K562 (cell line): ENCODE measurements at regions not wholly inside any gene's neighbourhood (a gene's known extent, or its start where the extent isn't known, plus 50 kb on each side); places are given as distances from the start of the nearest gene placed in this dataset.

Experiments used
- ATAC-seq: fragments of 200-7000 bp; cut with Tn5 transposase; 3 replicates; pipeline ENCODE4 v1.9.1; 2020; ENCODE audit warnings: moderate library complexity
- BruUV-seq: library from RNA; stranded (reverse); fragments of 400-500 nt; replicated peaks from 2 replicates; lab custom pipeline; 2021; lab: Mats Ljungman, UMichigan
- CTCF ChIA-PET: fragments of 300-600 bp; formaldehyde crosslinking; extraction: SDS; loops from one replicate; lab custom pipeline; 2021; ENCODE audit warnings: low intra/inter-chr PET ratio; lab: Yijun Ruan, JAX
- POLR2A ChIA-PET: fragments of 300-600, 350-650 bp; sonication (Branson Sonifier 250); formaldehyde crosslinking; extraction: SDS; loops from one replicate; lab custom pipeline; 2021; ENCODE audit warnings: antibody characterized with exemption, inconsistent platforms; lab: Yijun Ruan, JAX
- DNase-seq, 4 experiments: peaks; one replicate each; pipeline versions ENCODE4 v3.0.0 to v3.0.0-alpha.2; 2011 to 2018; ENCODE audit warnings: low spot score in 3 of 4, mixed read lengths in 3 of 4; ENCODE audit errors: extremely low read depth in 1 of 4
- FAIRE-seq: peaks from 2 replicates; lab custom pipeline; 2011; peaks lifted over from hg19 to GRCh38; lab: Jason Lieb, UNC
- H2AFZ ChIP-seq: 2 replicates; pipeline ENCODE4 v1.6.0; 2011; ENCODE audit warnings: low read depth, low read length, control low read depth, inconsistent platforms
- H3K27ac ChIP-seq: fragments of 200-600 bp; 3 replicates; pipeline ENCODE4 v1.8.0; 2011; ENCODE audit warnings: low read depth, mild to moderate bottlenecking, control low read depth, inconsistent platforms, low read length, moderate library complexity, mixed read lengths; ENCODE audit errors: extremely low read depth
- H3K27me3 ChIP-seq, 2 experiments: fragments of 300-600 bp in 1 of 2; 2 replicates in 1 of 2; 3 replicates in 1 of 2; pipeline versions ENCODE4 v1.6.0 to v1.8.0; 2011; ENCODE audit warnings: inconsistent platforms in 2 of 2, low read length in 2 of 2, mild to moderate bottlenecking in 1 of 2, mixed read lengths in 1 of 2, moderate library complexity in 1 of 2; ENCODE audit not compliant: control insufficient read depth in 2 of 2, insufficient read depth in 2 of 2
- H3K36me3 ChIP-seq: fragments of 300-600 bp; 3 replicates; pipeline ENCODE4 v1.8.0; 2011; ENCODE audit warnings: mild to moderate bottlenecking, low read length, inconsistent platforms; ENCODE audit not compliant: control insufficient read depth, insufficient read depth
- H3K4me1 ChIP-seq, 2 experiments: fragments of 200-600 bp in 1 of 2; replicated peaks in 1 of 2; 2 replicates in 1 of 2; 3 replicates in 1 of 2; pipeline versions ENCODE4 v1.5.1 to v1.8.0; 2011; ENCODE audit warnings: inconsistent platforms in 2 of 2, low read length in 2 of 2, mild to moderate bottlenecking in 1 of 2, mixed read lengths in 1 of 2, moderate library complexity in 1 of 2; ENCODE audit not compliant: control insufficient read depth in 2 of 2, insufficient read depth in 2 of 2
- H3K4me2 ChIP-seq: 2 replicates; pipeline ENCODE4 v1.6.1; 2011; ENCODE audit warnings: low read length, control low read depth, inconsistent platforms, mixed read lengths; ENCODE audit not compliant: insufficient read depth
- H3K4me3 ChIP-seq: fragments of 200-600 bp; sonication (generic), shearing (Covaris generic); 2 replicates; pipeline ENCODE4 v1.5.1; 2016; ENCODE audit warnings: control low read depth, inconsistent platforms
- H3K79me2 ChIP-seq: fragments of 200-600 bp; 3 replicates; pipeline ENCODE4 v1.8.0; 2011; ENCODE audit warnings: low read length, inconsistent platforms; ENCODE audit not compliant: control insufficient read depth, insufficient read depth
- H3K9ac ChIP-seq, 2 experiments: 2 replicates each; pipeline versions ENCODE4 v1.6.0 to v1.6.1; 2011; ENCODE audit warnings: low read depth in 2 of 2, low read length in 2 of 2, control low read depth in 1 of 2, inconsistent platforms in 1 of 2, mild to moderate bottlenecking in 1 of 2, mixed read lengths in 1 of 2; ENCODE audit not compliant: insufficient read depth in 1 of 2
- H3K9me1 ChIP-seq: one replicate; pipeline ENCODE4 v1.6.0; 2011; ENCODE audit warnings: inconsistent platforms, mild to moderate bottlenecking, low read length, moderate library complexity; ENCODE audit not compliant: control insufficient read depth, insufficient read depth
- H3K9me3 ChIP-seq: replicated peaks from 2 replicates; pipeline ENCODE4 v1.5.1; 2011; ENCODE audit warnings: low read depth, low read length, inconsistent platforms; ENCODE audit not compliant: control insufficient read depth, insufficient read depth
- H4K20me1 ChIP-seq: replicated peaks from 2 replicates; pipeline ENCODE4 v1.6.1; 2011; ENCODE audit warnings: low read length, inconsistent platforms, mixed read lengths; ENCODE audit not compliant: control insufficient read depth, insufficient read depth
- DLX4 ChIP-seq: fragments of 250-450 bp; sonication (Bioruptor Pico); IDR thresholded peaks from 2 replicates; pipeline ENCODE4 v1.6.1; 2021; ENCODE audit warnings: mild to moderate bottlenecking
- EGR1 ChIP-seq: fragments of 450-650 bp; conservative IDR thresholded peaks from 2 replicates; pipeline ENCODE4 v1.6.1; 2017; ENCODE audit warnings: mild to moderate bottlenecking
- ETV5 ChIP-seq: sonication (generic); formaldehyde crosslinking; IDR thresholded peaks from 2 replicates; pipeline ENCODE4 v1.4.0; 2020; ENCODE audit warnings: low read depth, mild to moderate bottlenecking, missing genetic modification reagents
- FOXK2 ChIP-seq, 2 experiments: fragments of 450-650 bp; IDR thresholded peaks in 1 of 2; conservative IDR thresholded peaks in 1 of 2; 2 replicates each; pipeline ENCODE4 v1.6.1; 2016; ENCODE audit warnings: low read depth in 2 of 2, mild to moderate bottlenecking in 1 of 2
- GABPB1 ChIP-seq: sonication (generic); formaldehyde crosslinking; IDR thresholded peaks from 2 replicates; pipeline ENCODE4 v1.8.0; 2022; ENCODE audit warnings: mild to moderate bottlenecking, missing genetic modification reagents
- HLTF ChIP-seq: fragments of 450-650 bp; IDR thresholded peaks from 2 replicates; pipeline ENCODE4 v1.6.1; 2016
- HMG20A ChIP-seq: fragments of 450-650 bp; formaldehyde crosslinking; conservative IDR thresholded peaks from 2 replicates; pipeline ENCODE4 v1.4.0; 2020; ENCODE audit warnings: mild to moderate bottlenecking, mixed read lengths
- HSF4 ChIP-seq: fragments of 250-450 bp; sonication (Bioruptor Pico); IDR thresholded peaks from 2 replicates; pipeline ENCODE4 v2.1.2; 2022; ENCODE audit warnings: mild to moderate bottlenecking, moderate library complexity, borderline replicate concordance
- MTF1 ChIP-seq: fragments of 250-450 bp; sonication (Bioruptor Pico); IDR thresholded peaks from 2 replicates; pipeline ENCODE4 v1.9.0; 2021; ENCODE audit warnings: moderate library complexity, mild to moderate bottlenecking, inconsistent platforms, borderline replicate concordance
- NFIX ChIP-seq: fragments of 250-450 bp; sonication (Bioruptor Pico); IDR thresholded peaks from 2 replicates; pipeline ENCODE4 v1.4.0; 2020; ENCODE audit warnings: low read depth, mild to moderate bottlenecking, moderate library complexity
- POLR2G ChIP-seq: fragments of 200-400 bp; formaldehyde crosslinking; IDR thresholded peaks from 2 replicates; pipeline ENCODE4 v1.6.1; 2017; ENCODE audit warnings: low read depth, mild to moderate bottlenecking, antibody characterized with exemption, low read length, moderate library complexity
- SAP30 ChIP-seq: fragments of 200-600 bp; sonication (generic); IDR thresholded peaks from 2 replicates; pipeline ENCODE4 v1.6.1; 2012; ENCODE audit warnings: borderline replicate concordance, low read depth, mild to moderate bottlenecking, moderate library complexity, low read length, control low read depth, inconsistent platforms; ENCODE audit not compliant: insufficient read depth, poor library complexity, severe bottlenecking
- TOE1 ChIP-seq, 2 experiments: fragments of 450-650 bp in 1 of 2; sonication (generic) in 1 of 2; formaldehyde crosslinking in 1 of 2; IDR thresholded peaks; 2 replicates each; pipeline versions ENCODE4 v1.7.1 to v1.8.0; 2016 to 2022; ENCODE audit warnings: borderline replicate concordance in 2 of 2, mild to moderate bottlenecking in 2 of 2, antibody characterized with exemption in 1 of 2, inconsistent platforms in 1 of 2, low read depth in 1 of 2, missing genetic modification reagents in 1 of 2, moderate library complexity in 1 of 2
- ZBTB12 ChIP-seq: fragments of 250-450 bp; sonication (Bioruptor Pico); IDR thresholded peaks from 2 replicates; pipeline ENCODE4 v1.4.0; 2020
- ZBTB5 ChIP-seq: fragments of 450-650 bp; IDR thresholded peaks from 2 replicates; pipeline ENCODE4 v1.6.1; 2017; ENCODE audit warnings: antibody characterized with exemption
- ZNF134 ChIP-seq: fragments of 250-450 bp; sonication (Bioruptor Pico); conservative IDR thresholded peaks from 2 replicates; pipeline ENCODE4 v1.4.0; 2020
- ZNF764 ChIP-seq: fragments of 250-450 bp; sonication (Bioruptor Pico); IDR thresholded peaks from 2 replicates; pipeline ENCODE4 v1.4.0; 2020; ENCODE audit warnings: low read depth, mild to moderate bottlenecking, moderate library complexity
- ZNF785 ChIP-seq: fragments of 250-450 bp; sonication (Bioruptor Pico); IDR thresholded peaks from 2 replicates; pipeline ENCODE4 v1.4.0; 2020; ENCODE audit warnings: mild to moderate bottlenecking
- WGBS: fragments of 100-300 bp; shearing (Covaris generic); methylation state at CpG from one replicate; pipeline ENCODE4 v1.1.6; 2016; ENCODE audit warnings: low coverage, mixed read lengths; ENCODE audit not compliant: insufficient coverage; ENCODE audit errors: missing lambda C conversion rate; 5-methylcytosine and 5-hydroxymethylcytosine counted together
- in situ Hi-C: fragments of 300-500 bp; cut with MboI; formaldehyde crosslinking; loops from 4 replicates; pipeline ENCODE4 v1.15.0; 2018; ENCODE audit warnings: inconsistent platforms, mixed read lengths
- intact Hi-C: fragments of 100-400 bp; cut with micrococcal nuclease; formaldehyde crosslinking; loops from 2 replicates; pipeline ENCODE4 v1.14.2; 2022

GRCh38 chr13:33376212-33376611, 90.7 kb upstream of the STARD13 start (continued):
- TF ChIP-seq TOE1 (IDR thresholded peaks at IDR 0.05; ENCODE audit: borderline replicate concordance) (no peak), TOE1 (CRISPR knock-in tag; IDR thresholded peaks at IDR 0.05; ENCODE audit: borderline replicate concordance, low read depth) (no peak), POLR2G (no peak), HSF4 (CRISPR knock-in tag) (no peak)

GRCh38 chr13:33377411-33377810, 91.9 kb upstream of the STARD13 start:
- H2AFZ ChIP-seq = no peak overlapping the region
- no peaks in the 10 kb centered on the region for H3K79me2 ChIP-seq
- FAIRE-seq (no peak), ATAC-seq (no peak), DNase-seq (no peak)
- H3K4me2 ChIP-seq = no peak overlapping the region
- H3K4me3 ChIP-seq = no peak overlapping the region
- H3K27ac ChIP-seq = no peak overlapping the region
- in situ Hi-C loops = no loop called here
- ChIA-PET POLR2A (no interaction called here), CTCF (no interaction called here)
- no peak for TF ChIP-seq ZNF134
- no peak for TF ChIP-seq NFIX (CRISPR knock-in tag)
- no peak for TF ChIP-seq DLX4 (CRISPR knock-in tag)
- no peak for TF ChIP-seq ZNF785 (CRISPR knock-in tag)
- TF ChIP-seq MTF1 (CRISPR knock-in tag) = no peak
- no peak for TF ChIP-seq GABPB1 (CRISPR knock-in tag)
- no peak for TF ChIP-seq FOXK2 (conservative IDR thresholded peaks at IDR 0.05 in 1 of 2, IDR thresholded peaks at IDR 0.05 in 1 of 2; ENCODE audit: low read depth in 2 of 2)
- no peak for TF ChIP-seq ETV5
- no peak for TF ChIP-seq ZBTB5
- TF ChIP-seq EGR1 = no peak
- no peak for TF ChIP-seq HLTF
- no peak for TF ChIP-seq SAP30
- TF ChIP-seq ZNF764 = no peak
- TF ChIP-seq HMG20A (CRISPR knock-in tag) = no peak
- no peak for TF ChIP-seq ZBTB12 (CRISPR knock-in tag)
- H4K20me1 ChIP-seq = no peaks in the 10 kb centered on the region
- intact Hi-C loops = no loop called here
- H3K36me3 ChIP-seq = no peaks in the 10 kb centered on the region
- no TSS peak for BruUV-seq
- H3K9me1 ChIP-seq = no peaks in the 10 kb centered on the region
- no peaks in the 10 kb centered on the region; a peak in 1 of 5 replicates for H3K27me3 ChIP-seq
- H3K9ac ChIP-seq = no peak overlapping the region
- H3K9me3 ChIP-seq = no peaks in the 10 kb centered on the region
- 2% methylated on average over 4 of the region's 4 CpGs for WGBS
- H3K4me1 ChIP-seq = no peaks in the 10 kb centered on the region
